GM21367 (cell line): ENCODE measurements at regions not wholly inside any gene's neighbourhood (a gene's known extent, or its start where the extent isn't known, plus 50 kb on each side); places are given as distances from the start of the nearest gene placed in this dataset.
"Not testable (repeated sequence)": the region's sequence is repeated elsewhere in the genome, so short reads cannot be mapped to it uniquely, and the experiment has no call there.

Experiments
- ATAC-seq: cut with Tn5 transposase; IDR thresholded peaks from one replicate; pipeline ENCODE4 v1.9.1; 2021; ENCODE audit not compliant: unreplicated experiment

- not testable (repeated sequence) for ATAC-seq
Observed at GRCh38 chr18:51573886-51574285, 376.4 kb upstream of the MEX3C start.

- no peak for ATAC-seq
Observed at GRCh38 chr18:51575171-51575570, 377.7 kb upstream of the MEX3C start.

GRCh38 chr18:51578406-51578980 is 381.0 kb upstream of the MEX3C start:
- no peak for ATAC-seq

GRCh38 chr18:51580580-51580979 is 383.1 kb upstream of the MEX3C start:
- ATAC-seq, result no peak

- ATAC-seq, result no peak
Observed at GRCh38 chr18:51582551-51582950, 385.1 kb upstream of the MEX3C start.

GRCh38 chr18:51588616-51589015 is 391.1 kb upstream of the MEX3C start:
- no peak for ATAC-seq

- ATAC-seq, result no peak
Observed at GRCh38 chr18:51593931-51594330, 396.4 kb upstream of the MEX3C start.

- no peak for ATAC-seq
Observed at GRCh38 chr18:51603111-51603510, 405.6 kb upstream of the MEX3C start.

GRCh38 chr18:51603551-51603950 is 406.1 kb upstream of the MEX3C start:
- ATAC-seq, result no peak

GRCh38 chr18:51610481-51610880 is 413.0 kb upstream of the MEX3C start:
- ATAC-seq, result no peak

GRCh38 chr18:51611326-51611725 is 413.8 kb upstream of the MEX3C start:
- ATAC-seq, result no peak

GRCh38 chr18:51614033-51614432 is 416.6 kb upstream of the MEX3C start:
- no peak for ATAC-seq

- no peak for ATAC-seq
Observed at GRCh38 chr18:51614967-51615571, 417.6 kb upstream of the MEX3C start.

- no peak for ATAC-seq
Observed at GRCh38 chr18:51617167-51617566, 419.7 kb upstream of the MEX3C start.

- ATAC-seq, result no peak
Observed at GRCh38 chr18:51617572-51618260, 420.2 kb upstream of the MEX3C start.

GRCh38 chr18:51619283-51619682 is 421.8 kb upstream of the MEX3C start:
- ATAC-seq, result no peak

- peak; percentile 61 for ATAC-seq
Observed at GRCh38 chr18:51621113-51621863, 423.8 kb upstream of the MEX3C start.

- ATAC-seq, result no peak
Observed at GRCh38 chr18:51621864-51622160, 424.3 kb upstream of the MEX3C start.

- no peak for ATAC-seq
Observed at GRCh38 chr18:51622702-51623101, 425.2 kb upstream of the MEX3C start.

- ATAC-seq, result no peak
Observed at GRCh38 chr18:51623653-51624052, 426.2 kb upstream of the MEX3C start.

GRCh38 chr18:51630706-51631105 is 433.2 kb upstream of the MEX3C start:
- no peak for ATAC-seq

GRCh38 chr18:51637881-51638280 is 440.4 kb upstream of the MEX3C start:
- ATAC-seq, result no peak
